T-helper 1 cell treated with Interleukin-12 subunit alpha and Interleukin-12 subunit beta and Interleukin-4 antibody, amounts not matched to agents 30 μg/mL and 1 μg/mL, for 36 hours (primary cell): ENCODE measurements at regions not wholly inside any gene's neighbourhood (a gene's known extent, or its start where the extent isn't known, plus 50 kb on each side); places are given as distances from the start of the nearest gene placed in this dataset.

Experiments
- H3K27ac Mint-ChIP-seq: one replicate; pipeline ENCODE4 v1.8.0; 2021; ENCODE audit warnings: mild to moderate bottlenecking, mixed read lengths
- H3K27me3 Mint-ChIP-seq: one replicate; pipeline ENCODE4 v1.8.0; 2021; ENCODE audit warnings: low read depth, mixed read lengths
- H3K36me3 Mint-ChIP-seq: one replicate; pipeline ENCODE4 v1.8.0; 2021; ENCODE audit warnings: low read depth, mixed read lengths
- H3K4me1 Mint-ChIP-seq: one replicate; pipeline ENCODE4 v1.8.0; 2021; ENCODE audit warnings: low read depth, mixed read lengths
- H3K4me3 Mint-ChIP-seq: one replicate; pipeline ENCODE4 v1.8.0; 2021; ENCODE audit warnings: mild to moderate bottlenecking, moderate library complexity, mixed read lengths
- H3K9me3 Mint-ChIP-seq: one replicate; pipeline ENCODE4 v1.8.0; 2021; ENCODE audit warnings: mixed read lengths

- Mint-ChIP-seq H3K27ac (no peak overlapping the region), H3K4me1 (no peaks in the 10 kb centered on the region), H3K9me3 (peaks cover 12% of the 10 kb centered on the region), H3K4me3 (no peak overlapping the region), H3K36me3 (no peaks in the 10 kb centered on the region), H3K27me3 (no peaks in the 10 kb centered on the region)
These were observed 455.1 kb upstream of the MPDZ start for GRCh38 chr9:13734601-13735000.

GRCh38 chr9:13732290-13732689, 452.8 kb upstream of the MPDZ start:
- no peaks in the 10 kb centered on the region for H3K27me3 Mint-ChIP-seq
- no peaks in the 10 kb centered on the region for H3K4me1 Mint-ChIP-seq
- H3K9me3 Mint-ChIP-seq: peaks cover 2% of the 10 kb centered on the region
- no peaks in the 10 kb centered on the region for H3K36me3 Mint-ChIP-seq
- no peak overlapping the region for H3K4me3 Mint-ChIP-seq
- no peak overlapping the region for H3K27ac Mint-ChIP-seq

GRCh38 chr9:13731637-13732036, 452.1 kb upstream of the MPDZ start:
- H3K9me3 Mint-ChIP-seq: peaks cover 2% of the 10 kb centered on the region
- no peak overlapping the region for H3K4me3 Mint-ChIP-seq
- H3K27me3 Mint-ChIP-seq: no peaks in the 10 kb centered on the region
- no peak overlapping the region for H3K27ac Mint-ChIP-seq
- H3K36me3 Mint-ChIP-seq: no peaks in the 10 kb centered on the region
- H3K4me1 Mint-ChIP-seq: no peaks in the 10 kb centered on the region

- H3K4me1 Mint-ChIP-seq: no peaks in the 10 kb centered on the region
- no peaks in the 10 kb centered on the region for H3K27me3 Mint-ChIP-seq
- no peaks in the 10 kb centered on the region for H3K36me3 Mint-ChIP-seq
- H3K9me3 Mint-ChIP-seq: peaks cover 2% of the 10 kb centered on the region
- no peak overlapping the region for H3K27ac Mint-ChIP-seq
- H3K4me3 Mint-ChIP-seq: no peak overlapping the region
These were observed 450.5 kb upstream of the MPDZ start for GRCh38 chr9:13729955-13730354.

GRCh38 chr9:13728917-13729811, 449.7 kb upstream of the MPDZ start:
- H3K36me3 Mint-ChIP-seq: no peaks in the 10 kb centered on the region
- H3K4me3 Mint-ChIP-seq: no peak overlapping the region
- no peaks in the 10 kb centered on the region for H3K4me1 Mint-ChIP-seq
- no peak overlapping the region for H3K27ac Mint-ChIP-seq
- no peaks in the 10 kb centered on the region for H3K27me3 Mint-ChIP-seq
- peaks cover 2% of the 10 kb centered on the region for H3K9me3 Mint-ChIP-seq

GRCh38 chr9:13728131-13728530, 448.6 kb upstream of the MPDZ start:
- Mint-ChIP-seq H3K4me3 (no peak overlapping the region), H3K36me3 (no peaks in the 10 kb centered on the region), H3K27ac (no peak overlapping the region), H3K9me3 (peaks cover 2% of the 10 kb centered on the region), H3K27me3 (no peaks in the 10 kb centered on the region), H3K4me1 (no peaks in the 10 kb centered on the region)

GRCh38 chr9:13726746-13727145, 447.3 kb upstream of the MPDZ start:
- H3K9me3 Mint-ChIP-seq: no peaks in the 10 kb centered on the region
- H3K4me3 Mint-ChIP-seq: no peak overlapping the region
- no peaks in the 10 kb centered on the region for H3K27me3 Mint-ChIP-seq
- no peaks in the 10 kb centered on the region for H3K4me1 Mint-ChIP-seq
- H3K36me3 Mint-ChIP-seq: no peaks in the 10 kb centered on the region
- H3K27ac Mint-ChIP-seq: no peak overlapping the region

- Mint-ChIP-seq H3K27ac (no peak overlapping the region), H3K4me3 (no peak overlapping the region), H3K27me3 (no peaks in the 10 kb centered on the region), H3K36me3 (no peaks in the 10 kb centered on the region), H3K9me3 (no peaks in the 10 kb centered on the region), H3K4me1 (no peaks in the 10 kb centered on the region)
These were observed 446.0 kb upstream of the MPDZ start for GRCh38 chr9:13725516-13725915.

GRCh38 chr9:13721481-13722235, 442.2 kb upstream of the MPDZ start:
- Mint-ChIP-seq H3K4me1 (no peaks in the 10 kb centered on the region), H3K27ac (no peak overlapping the region), H3K27me3 (no peaks in the 10 kb centered on the region), H3K9me3 (no peaks in the 10 kb centered on the region), H3K36me3 (no peaks in the 10 kb centered on the region), H3K4me3 (no peak overlapping the region)

GRCh38 chr9:13719981-13720676, 440.6 kb upstream of the MPDZ start:
- Mint-ChIP-seq H3K4me3 (no peak overlapping the region), H3K36me3 (no peaks in the 10 kb centered on the region), H3K27ac (no peak overlapping the region), H3K27me3 (no peaks in the 10 kb centered on the region), H3K4me1 (no peaks in the 10 kb centered on the region), H3K9me3 (no peaks in the 10 kb centered on the region)

GRCh38 chr9:13719446-13719845, 440.0 kb upstream of the MPDZ start:
- Mint-ChIP-seq H3K27ac (no peak overlapping the region), H3K27me3 (no peaks in the 10 kb centered on the region), H3K4me1 (no peaks in the 10 kb centered on the region), H3K4me3 (no peak overlapping the region), H3K9me3 (no peaks in the 10 kb centered on the region), H3K36me3 (no peaks in the 10 kb centered on the region)

GRCh38 chr9:13718539-13718938, 439.0 kb upstream of the MPDZ start:
- Mint-ChIP-seq H3K27me3 (no peaks in the 10 kb centered on the region), H3K4me3 (no peak overlapping the region), H3K27ac (no peak overlapping the region), H3K4me1 (no peaks in the 10 kb centered on the region), H3K9me3 (no peaks in the 10 kb centered on the region), H3K36me3 (no peaks in the 10 kb centered on the region)

- H3K27me3 Mint-ChIP-seq: no peaks in the 10 kb centered on the region
- H3K4me1 Mint-ChIP-seq: no peaks in the 10 kb centered on the region
- H3K4me3 Mint-ChIP-seq: no peak overlapping the region
- H3K36me3 Mint-ChIP-seq: no peaks in the 10 kb centered on the region
- H3K27ac Mint-ChIP-seq: no peak overlapping the region
- no peaks in the 10 kb centered on the region for H3K9me3 Mint-ChIP-seq
These were observed 438.6 kb upstream of the MPDZ start for GRCh38 chr9:13718086-13718485.

GRCh38 chr9:13717322-13718054, 438.0 kb upstream of the MPDZ start:
- H3K4me3 Mint-ChIP-seq: no peak overlapping the region
- no peaks in the 10 kb centered on the region for H3K36me3 Mint-ChIP-seq
- H3K4me1 Mint-ChIP-seq: no peaks in the 10 kb centered on the region
- H3K27me3 Mint-ChIP-seq: no peaks in the 10 kb centered on the region
- H3K27ac Mint-ChIP-seq: no peak overlapping the region
- no peaks in the 10 kb centered on the region for H3K9me3 Mint-ChIP-seq
